HepG2 (cell line): ENCODE measurements at regions not wholly inside any gene's neighbourhood (a gene's known extent, or its start where the extent isn't known, plus 50 kb on each side); places are given as distances from the start of the nearest gene placed in this dataset.

Source experiments
- CTCF ChIP-seq: sonication (generic); formaldehyde crosslinking; IDR thresholded peaks from 2 replicates; pipeline ENCODE4 v1.5.0; 2020; ENCODE audit warnings: mild to moderate bottlenecking, missing genetic modification reagents, moderate library complexity
- FOXP1 ChIP-seq, 2 experiments: fragments of 450-650 bp in 1 of 2; IDR thresholded peaks; 2 replicates each; pipeline ENCODE4 v1.6.1; 2017 to 2018; ENCODE audit warnings: antibody characterized with exemption in 1 of 2
- GTF2F1 ChIP-seq: fragments of 150-350 bp; IDR thresholded peaks from 2 replicates; pipeline ENCODE4 v1.6.1; 2014; ENCODE audit warnings: low read length
- IKZF1 ChIP-seq: fragments of 450-650 bp; IDR thresholded peaks from 2 replicates; pipeline ENCODE4 v1.7.1; 2016
- JUN ChIP-seq: sonication (generic); formaldehyde crosslinking; IDR thresholded peaks from 2 replicates; pipeline ENCODE4 v1.4.0; 2020; ENCODE audit warnings: mild to moderate bottlenecking, missing genetic modification reagents
- POLR2AphosphoS5 ChIP-seq: IDR thresholded peaks from 2 replicates; pipeline ENCODE4 v1.6.1; 2012; ENCODE audit warnings: low read depth, low read length
- SIN3A ChIP-seq: IDR thresholded peaks from 2 replicates; pipeline ENCODE4 v1.6.1; 2011; ENCODE audit warnings: low read depth, mild to moderate bottlenecking, control low read depth, low read length, borderline replicate concordance
- TARDBP ChIP-seq: sonication (generic); formaldehyde crosslinking; IDR thresholded peaks from 2 replicates; pipeline ENCODE4 v1.8.0; 2022; ENCODE audit warnings: mild to moderate bottlenecking, missing genetic modification reagents
- YY1 ChIP-seq: IDR thresholded peaks from 2 replicates; pipeline ENCODE4 v1.6.1; 2011; ENCODE audit warnings: low read length, low read depth, moderate library complexity, mild to moderate bottlenecking; ENCODE audit not compliant: insufficient read depth, insufficient replicate concordance
- ZMAT3 ChIP-seq: sonication (generic); formaldehyde crosslinking; conservative IDR thresholded peaks from 2 replicates; pipeline ENCODE4 v1.7.0; 2021; ENCODE audit warnings: missing genetic modification reagents
- ZNF274 ChIP-seq: sonication (generic); formaldehyde crosslinking; IDR thresholded peaks from 2 replicates; pipeline ENCODE4 v1.5.1; 2020; ENCODE audit warnings: mild to moderate bottlenecking, missing genetic modification reagents
- ZNF557 ChIP-seq: sonication (generic); formaldehyde crosslinking; IDR thresholded peaks from 2 replicates; pipeline ENCODE4 v1.4.0; 2020; ENCODE audit warnings: missing genetic modification reagents
- ZNF652 ChIP-seq: IDR thresholded peaks from 2 replicates; pipeline ENCODE4 v1.6.1; 2016; ENCODE audit warnings: low read depth, borderline replicate concordance

GRCh38 chr11:91955206-91955605 is 269.4 kb upstream of the FAT3 start:
- TF ChIP-seq IKZF1 (no peak), JUN (CRISPR knock-in tag) (no peak), GTF2F1 (no peak), ZMAT3 (CRISPR knock-in tag) (no peak), ZNF274 (CRISPR knock-in tag) (no peak), FOXP1 (IDR thresholded peaks at IDR 0.05) (no peak), FOXP1 (CRISPR knock-in tag; IDR thresholded peaks at IDR 0.05) (no peak), YY1 (no peak), ZNF652 (no peak), ZNF557 (CRISPR knock-in tag) (no peak), CTCF (CRISPR knock-in tag) (no peak), POLR2AphosphoS5 (no peak), SIN3A (no peak), TARDBP (CRISPR knock-in tag) (no peak)
